ENCODE measurements at regions not wholly inside any gene's neighbourhood (a gene's known extent, or its start where the extent isn't known, plus 50 kb on each side); places are given as distances from the start of the nearest gene placed in this dataset.

DNA sequence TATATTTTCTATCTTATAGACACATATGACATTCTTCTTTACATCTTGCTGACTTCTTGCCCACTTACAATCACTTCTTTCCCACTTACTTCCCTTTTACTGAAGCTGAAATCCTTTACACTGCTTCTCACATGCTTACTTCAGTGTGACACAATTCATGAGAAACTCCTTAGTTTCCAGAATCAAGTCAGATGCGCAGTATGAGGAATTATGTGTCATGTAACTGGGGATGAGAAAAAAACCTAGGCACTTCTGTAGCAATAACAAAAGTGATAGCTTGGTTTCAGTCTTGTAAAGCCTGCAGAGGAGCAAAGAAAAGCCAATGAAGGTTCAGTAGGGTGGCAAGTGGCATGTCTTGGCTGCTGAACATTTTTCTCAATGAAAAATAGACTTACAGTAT is 566.2 kb upstream of the RGS18 start (continued):
- TF ChIP-seq, protein P1, sequence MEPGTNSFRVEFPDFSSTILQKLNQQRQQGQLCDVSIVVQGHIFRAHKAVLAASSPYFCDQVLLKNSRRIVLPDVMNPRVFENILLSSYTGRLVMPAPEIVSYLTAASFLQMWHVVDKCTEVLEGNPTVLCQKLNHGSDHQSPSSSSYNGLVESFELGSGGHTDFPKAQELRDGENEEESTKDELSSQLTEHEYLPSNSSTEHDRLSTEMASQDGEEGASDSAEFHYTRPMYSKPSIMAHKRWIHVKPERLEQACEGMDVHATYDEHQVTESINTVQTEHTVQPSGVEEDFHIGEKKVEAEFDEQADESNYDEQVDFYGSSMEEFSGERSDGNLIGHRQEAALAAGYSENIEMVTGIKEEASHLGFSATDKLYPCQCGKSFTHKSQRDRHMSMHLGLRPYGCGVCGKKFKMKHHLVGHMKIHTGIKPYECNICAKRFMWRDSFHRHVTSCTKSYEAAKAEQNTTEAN (CRISPR knock-in tag; IDR thresholded peaks at IDR 0.05): no peak
- TF ChIP-seq TCF3 (CRISPR knock-in tag; IDR thresholded peaks at IDR 0.05) (no peak), ZNF668 (CRISPR knock-in tag; IDR thresholded peaks at IDR 0.05) (no peak), SIRT6 (IDR thresholded peaks at IDR 0.05; ENCODE audit: low read depth, low read length) (no peak)

DNA sequence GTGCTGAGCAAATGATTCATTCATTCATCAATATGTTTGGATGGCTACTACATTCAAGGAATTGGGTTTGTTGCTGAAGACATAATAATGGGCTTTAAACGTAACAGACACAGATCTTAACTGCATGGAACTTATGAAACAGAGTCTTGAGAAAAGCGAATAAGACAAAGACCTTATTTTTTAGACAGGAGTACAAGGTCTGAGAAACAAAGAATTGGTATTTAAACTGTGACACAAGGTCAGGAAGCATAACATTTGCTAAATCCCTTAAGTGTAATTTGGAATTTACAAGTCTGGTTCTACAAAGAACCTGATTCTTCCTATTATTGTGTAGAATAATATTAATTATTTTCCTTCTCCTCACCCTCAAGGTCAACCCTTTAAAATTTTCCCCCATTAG is 565.4 kb upstream of the RGS18 start:
- 21% methylated on average over 2 of the region's 2 CpGs for WGBS (ENCODE audit: insufficient coverage, low coverage, missing lambda C conversion rate)

More for the DNA sequence above, 565.4 kb upstream of the RGS18 start:
- Histone ChIP-seq H3K27ac (ENCODE audit: extremely low read depth, low read depth, low read length) (no peak overlapping the region), H3K4me3 (no peak overlapping the region), H3K4me1 (replicated peaks in 1 of 2; ENCODE audit: control insufficient read depth in 2 of 2, insufficient read depth in 2 of 2, low read length in 2 of 2) (no peaks in the 10 kb centered on the region), H4K20me1 (replicated peaks; ENCODE audit: control insufficient read depth, insufficient read depth, low read length) (no peaks in the 10 kb centered on the region), H3K9ac (ENCODE audit: insufficient read depth in 1 of 2, low read depth in 2 of 2, low read length in 2 of 2) (no peak overlapping the region), H3K36me3 (ENCODE audit: control insufficient read depth, insufficient read depth, low read length) (no peaks in the 10 kb centered on the region), H3K9me1 (ENCODE audit: control insufficient read depth, insufficient read depth, low read length) (no peaks in the 10 kb centered on the region), H3K79me2 (ENCODE audit: control insufficient read depth, insufficient read depth, low read length) (no peaks in the 10 kb centered on the region), H3K9me3 (replicated peaks; ENCODE audit: control insufficient read depth, insufficient read depth, low read depth, low read length) (no peaks in the 10 kb centered on the region; the same call in 1 of the 2 replicates), H2AFZ (ENCODE audit: low read depth, low read length) (peak overlapping the region; percentile 18; the same call in 1 of the 2 replicates), H3K4me2 (ENCODE audit: insufficient read depth, low read length) (no peak overlapping the region), H3K27me3 (ENCODE audit: control insufficient read depth in 2 of 2, insufficient read depth in 2 of 2, low read length in 2 of 2) (no peaks in the 10 kb centered on the region)
- in situ Hi-C loops (cut with MboI): no loop called here
- intact Hi-C loops (cut with micrococcal nuclease): no loop called here
- no peak for DNase-seq (ENCODE audit: extremely low read depth in 1 of 4, low spot score in 3 of 4)
- no peak for FAIRE-seq
- ChIA-PET CTCF (ENCODE audit: low intra/inter-chr PET ratio) (no interaction called here), POLR2A (no interaction called here)
- TF ChIP-seq ARNT (IDR thresholded peaks at IDR 0.05) (no peak), ZNF780A (CRISPR knock-in tag; IDR thresholded peaks at IDR 0.05) (no peak), ZC3H8 (IDR thresholded peaks at IDR 0.05) (no peak), SRSF9 (IDR thresholded peaks at IDR 0.05; ENCODE audit: borderline replicate concordance, low read depth, low read length) (no peak), BDP1 (IDR thresholded peaks at IDR 0.05; ENCODE audit: insufficient read depth, insufficient read length) (no peak), MECOM (CRISPR knock-in tag; IDR thresholded peaks at IDR 0.05) (no peak)
- TF ChIP-seq, protein P2, sequence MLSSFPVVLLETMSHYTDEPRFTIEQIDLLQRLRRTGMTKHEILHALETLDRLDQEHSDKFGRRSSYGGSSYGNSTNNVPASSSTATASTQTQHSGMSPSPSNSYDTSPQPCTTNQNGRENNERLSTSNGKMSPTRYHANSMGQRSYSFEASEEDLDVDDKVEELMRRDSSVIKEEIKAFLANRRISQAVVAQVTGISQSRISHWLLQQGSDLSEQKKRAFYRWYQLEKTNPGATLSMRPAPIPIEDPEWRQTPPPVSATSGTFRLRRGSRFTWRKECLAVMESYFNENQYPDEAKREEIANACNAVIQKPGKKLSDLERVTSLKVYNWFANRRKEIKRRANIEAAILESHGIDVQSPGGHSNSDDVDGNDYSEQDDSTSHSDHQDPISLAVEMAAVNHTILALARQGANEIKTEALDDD (IDR thresholded peaks at IDR 0.05): no peak
- TF ChIP-seq, protein P3, sequence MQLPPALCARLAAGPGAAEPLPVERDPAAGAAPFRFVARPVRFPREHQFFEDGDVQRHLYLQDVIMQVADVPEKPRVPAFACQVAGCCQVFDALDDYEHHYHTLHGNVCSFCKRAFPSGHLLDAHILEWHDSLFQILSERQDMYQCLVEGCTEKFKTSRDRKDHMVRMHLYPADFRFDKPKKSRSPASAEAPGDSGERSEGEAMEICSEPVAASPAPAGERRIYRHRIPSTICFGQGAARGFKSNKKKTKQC (CRISPR knock-in tag; IDR thresholded peaks at IDR 0.05): no peak
- TF ChIP-seq, protein P1 (CRISPR knock-in tag; IDR thresholded peaks at IDR 0.05): no peak
- TF ChIP-seq, protein P4, sequence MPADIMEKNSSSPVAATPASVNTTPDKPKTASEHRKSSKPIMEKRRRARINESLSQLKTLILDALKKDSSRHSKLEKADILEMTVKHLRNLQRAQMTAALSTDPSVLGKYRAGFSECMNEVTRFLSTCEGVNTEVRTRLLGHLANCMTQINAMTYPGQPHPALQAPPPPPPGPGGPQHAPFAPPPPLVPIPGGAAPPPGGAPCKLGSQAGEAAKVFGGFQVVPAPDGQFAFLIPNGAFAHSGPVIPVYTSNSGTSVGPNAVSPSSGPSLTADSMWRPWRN (IDR thresholded peaks at IDR 0.05; ENCODE audit: low read depth): no peak
- BruUV-seq (replicated peaks): no TSS peak
- no peak for ATAC-seq
